ENCODE measurements at regions not wholly inside any gene's neighbourhood (a gene's known extent, or its start where the extent isn't known, plus 50 kb on each side); places are given as distances from the start of the nearest gene placed in this dataset.

DNA sequence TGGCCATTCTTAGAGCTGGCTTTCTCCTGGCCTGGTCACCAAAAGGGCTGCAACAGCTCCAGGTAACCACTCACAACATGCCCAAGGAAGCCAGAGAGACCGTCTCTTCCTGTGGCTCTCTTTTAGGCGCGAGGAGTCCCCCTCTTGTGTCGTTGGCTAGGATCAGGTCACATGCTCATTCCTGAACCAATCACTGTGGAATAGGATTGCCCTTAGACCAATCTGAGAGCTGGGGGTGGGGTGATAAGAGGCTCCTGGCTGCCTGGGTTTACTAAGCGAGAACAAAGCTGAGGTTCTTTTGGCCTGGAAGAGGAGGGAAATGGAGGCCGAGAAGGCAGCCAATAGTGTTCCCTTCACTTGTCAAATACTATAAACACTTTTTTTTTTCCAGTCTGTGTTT, 452.1 kb upstream of the PROX1 start:
- TF ChIP-seq, protein P1, sequence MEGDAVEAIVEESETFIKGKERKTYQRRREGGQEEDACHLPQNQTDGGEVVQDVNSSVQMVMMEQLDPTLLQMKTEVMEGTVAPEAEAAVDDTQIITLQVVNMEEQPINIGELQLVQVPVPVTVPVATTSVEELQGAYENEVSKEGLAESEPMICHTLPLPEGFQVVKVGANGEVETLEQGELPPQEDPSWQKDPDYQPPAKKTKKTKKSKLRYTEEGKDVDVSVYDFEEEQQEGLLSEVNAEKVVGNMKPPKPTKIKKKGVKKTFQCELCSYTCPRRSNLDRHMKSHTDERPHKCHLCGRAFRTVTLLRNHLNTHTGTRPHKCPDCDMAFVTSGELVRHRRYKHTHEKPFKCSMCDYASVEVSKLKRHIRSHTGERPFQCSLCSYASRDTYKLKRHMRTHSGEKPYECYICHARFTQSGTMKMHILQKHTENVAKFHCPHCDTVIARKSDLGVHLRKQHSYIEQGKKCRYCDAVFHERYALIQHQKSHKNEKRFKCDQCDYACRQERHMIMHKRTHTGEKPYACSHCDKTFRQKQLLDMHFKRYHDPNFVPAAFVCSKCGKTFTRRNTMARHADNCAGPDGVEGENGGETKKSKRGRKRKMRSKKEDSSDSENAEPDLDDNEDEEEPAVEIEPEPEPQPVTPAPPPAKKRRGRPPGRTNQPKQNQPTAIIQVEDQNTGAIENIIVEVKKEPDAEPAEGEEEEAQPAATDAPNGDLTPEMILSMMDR (IDR thresholded peaks at IDR 0.05; ENCODE audit: low read length) = no peak
- no peak for TF ChIP-seq EZH2 (IDR thresholded peaks at IDR 0.05; ENCODE audit: borderline replicate concordance, low read length)

All from OCI-LY1 (cell line).